GM21381 (cell line): ENCODE measurements at regions not wholly inside any gene's neighbourhood (a gene's known extent, or its start where the extent isn't known, plus 50 kb on each side); places are given as distances from the start of the nearest gene placed in this dataset.

Experiments
- ATAC-seq: cut with Tn5 transposase; IDR thresholded peaks from one replicate; pipeline ENCODE4 v1.9.1; 2021; ENCODE audit warnings: mild to moderate bottlenecking, moderate library complexity; ENCODE audit not compliant: unreplicated experiment

- no peak for ATAC-seq
Measured at GRCh38 chr1:222370913-222371675, 176.8 kb downstream of the HHIPL2 start.

- no peak for ATAC-seq
Measured at GRCh38 chr1:222370081-222370912, 177.6 kb downstream of the HHIPL2 start.

- no peak for ATAC-seq
Measured at GRCh38 chr1:222369148-222369547, 178.8 kb downstream of the HHIPL2 start.

GRCh38 chr1:222358100-222358499, 189.8 kb downstream of the HHIPL2 start:
- ATAC-seq = no peak

GRCh38 chr1:222357252-222357651, 190.7 kb downstream of the HHIPL2 start:
- no peak for ATAC-seq

- ATAC-seq = no peak
Measured at GRCh38 chr1:222347627-222348026, 200.3 kb downstream of the HHIPL2 start.

GRCh38 chr1:222346955-222347354, 200.9 kb downstream of the HHIPL2 start:
- ATAC-seq = no peak

GRCh38 chr1:222339376-222339947, 208.4 kb downstream of the HHIPL2 start:
- no peak for ATAC-seq

GRCh38 chr1:222335586-222335985, 212.3 kb downstream of the HHIPL2 start:
- ATAC-seq = no peak

GRCh38 chr1:222334026-222334680, 213.8 kb downstream of the HHIPL2 start:
- peak; percentile 48 for ATAC-seq

- no peak for ATAC-seq
Measured at GRCh38 chr1:222331765-222332164, 216.1 kb downstream of the HHIPL2 start.

GRCh38 chr1:222331340-222331739, 216.6 kb downstream of the HHIPL2 start:
- no peak for ATAC-seq

- ATAC-seq = no peak
Measured at GRCh38 chr1:222329493-222330045, 218.3 kb downstream of the HHIPL2 start.

- ATAC-seq = no peak
Measured at GRCh38 chr1:222326710-222327036, 221.2 kb downstream of the HHIPL2 start.

- no peak for ATAC-seq
Measured at GRCh38 chr1:222326006-222326709, 221.7 kb downstream of the HHIPL2 start.

- ATAC-seq = no peak
Measured at GRCh38 chr1:222325506-222325905, 222.4 kb downstream of the HHIPL2 start.

- no peak for ATAC-seq
Measured at GRCh38 chr1:222314839-222315238, 233.1 kb downstream of the HHIPL2 start.

- no peak for ATAC-seq
Measured at GRCh38 chr1:222310836-222311235, 237.1 kb downstream of the HHIPL2 start.

- no peak for ATAC-seq
Measured at GRCh38 chr1:222307621-222308020, 240.3 kb downstream of the HHIPL2 start.

- ATAC-seq = no peak
Measured at GRCh38 chr1:222306512-222306911, 241.4 kb downstream of the HHIPL2 start.
